H9 (cell line): ENCODE measurements at regions not wholly inside any gene's neighbourhood (a gene's known extent, or its start where the extent isn't known, plus 50 kb on each side); places are given as distances from the start of the nearest gene placed in this dataset.

Experiments used
- DNase-seq: peaks from one replicate; pipeline ENCODE4 v3.0.0-alpha.2; 2017
- H2AFZ ChIP-seq: one replicate; pipeline ENCODE4 v1.6.1; 2013; ENCODE audit warnings: mild to moderate bottlenecking, low read length, control low read depth, moderate library complexity
- H2AK5ac ChIP-seq: 2 replicates; pipeline ENCODE4 v1.6.1; 2013; ENCODE audit warnings: low read length, control low read depth, mixed read lengths; ENCODE audit not compliant: insufficient read length
- H2BK120ac ChIP-seq: one replicate; pipeline ENCODE4 v1.6.1; 2013; ENCODE audit warnings: low read depth, mild to moderate bottlenecking, low read length, control low read depth, inconsistent platforms; ENCODE audit not compliant: poor library complexity, severe bottlenecking
- H2BK12ac ChIP-seq: 2 replicates; pipeline ENCODE4 v1.6.1; 2013; ENCODE audit warnings: low read length, control low read depth, mixed read lengths, low read depth; ENCODE audit not compliant: insufficient read length
- H2BK15ac ChIP-seq: 2 replicates; pipeline ENCODE4 v1.6.1; 2013; ENCODE audit warnings: low read depth, low read length, control low read depth
- H2BK20ac ChIP-seq: one replicate; pipeline ENCODE4 v1.6.1; 2013; ENCODE audit warnings: low read depth, mild to moderate bottlenecking, low read length, control low read depth, inconsistent platforms; ENCODE audit not compliant: poor library complexity, severe bottlenecking
- H2BK5ac ChIP-seq: 2 replicates; pipeline ENCODE4 v1.6.1; 2013; ENCODE audit warnings: low read length, control low read depth, mixed read lengths; ENCODE audit not compliant: insufficient read length
- H3K14ac ChIP-seq: 2 replicates; pipeline ENCODE4 v1.6.1; 2013; ENCODE audit warnings: low read length, control low read depth; ENCODE audit not compliant: insufficient read depth
- H3K18ac ChIP-seq: 2 replicates; pipeline ENCODE4 v1.6.1; 2013; ENCODE audit warnings: low read depth, mild to moderate bottlenecking, mixed read lengths, low read length, control low read depth; ENCODE audit not compliant: insufficient read length
- H3K23ac ChIP-seq: 2 replicates; pipeline ENCODE4 v1.6.1; 2013; ENCODE audit warnings: low read length, control low read depth, mixed read lengths, low read depth; ENCODE audit not compliant: insufficient read length
- H3K23me2 ChIP-seq: 2 replicates; pipeline ENCODE4 v1.6.1; 2013; ENCODE audit warnings: low read depth, mild to moderate bottlenecking, mixed read lengths, low read length, control low read depth; ENCODE audit not compliant: insufficient read length, poor library complexity, severe bottlenecking
- H3K27ac ChIP-seq: 2 replicates; pipeline ENCODE4 v1.5.1; 2013; ENCODE audit warnings: low read length, control low read depth, mixed read lengths, low read depth; ENCODE audit not compliant: insufficient read length
- H3K27me3 ChIP-seq: 2 replicates; pipeline ENCODE4 v1.6.1; 2013; ENCODE audit warnings: low read length, control low read depth, inconsistent platforms; ENCODE audit not compliant: insufficient read depth
- H3K4ac ChIP-seq: 2 replicates; pipeline ENCODE4 v1.6.1; 2013; ENCODE audit warnings: low read depth, mild to moderate bottlenecking, control low read depth, inconsistent platforms, low read length, moderate library complexity
- H3K4me1 ChIP-seq: 2 replicates; pipeline ENCODE4 v1.6.1; 2013; ENCODE audit warnings: low read length, control low read depth, inconsistent platforms; ENCODE audit not compliant: insufficient read depth
- H3K4me2 ChIP-seq: 2 replicates; pipeline ENCODE4 v1.6.1; 2013; ENCODE audit warnings: low read length, control low read depth, mixed read lengths; ENCODE audit not compliant: insufficient read length, insufficient read depth
- H3K56ac ChIP-seq: 2 replicates; pipeline ENCODE4 v1.6.1; 2013; ENCODE audit warnings: low read depth, mild to moderate bottlenecking, mixed read lengths, low read length, control low read depth; ENCODE audit not compliant: insufficient read length
- H3K79me1 ChIP-seq: 2 replicates; pipeline ENCODE4 v1.6.1; 2013; ENCODE audit warnings: low read depth, mild to moderate bottlenecking, moderate library complexity, low read length, control low read depth, inconsistent platforms; ENCODE audit not compliant: insufficient read depth, poor library complexity, severe bottlenecking
- H3K79me2 ChIP-seq: 2 replicates; pipeline ENCODE4 v1.6.1; 2013; ENCODE audit warnings: low read length, control low read depth, inconsistent platforms; ENCODE audit not compliant: insufficient read depth
- H3K9ac ChIP-seq: 2 replicates; pipeline ENCODE4 v1.6.1; 2013; ENCODE audit warnings: low read length, control low read depth, mixed read lengths; ENCODE audit not compliant: insufficient read length; ENCODE audit errors: extremely low read depth
- H3K9me3 ChIP-seq: one replicate; pipeline ENCODE4 v1.6.1; 2013; ENCODE audit warnings: low read depth, low read length, inconsistent platforms; ENCODE audit not compliant: control insufficient read depth
- H3T11ph ChIP-seq: one replicate; pipeline ENCODE4 v1.6.1; 2013; ENCODE audit warnings: mild to moderate bottlenecking, low read length, control low read depth, inconsistent platforms
- H4K20me1 ChIP-seq: one replicate; pipeline ENCODE4 v1.6.1; 2013; ENCODE audit not compliant: control insufficient read depth, insufficient read length, insufficient read depth
- H4K5ac ChIP-seq: 2 replicates; pipeline ENCODE4 v1.6.1; 2013; ENCODE audit warnings: low read depth, mild to moderate bottlenecking, mixed read lengths, low read length, control low read depth; ENCODE audit not compliant: insufficient read length
- H4K8ac ChIP-seq: replicated peaks from 2 replicates; pipeline ENCODE4 v1.6.1; 2013; ENCODE audit warnings: low read length, control low read depth, mixed read lengths, low read depth; ENCODE audit not compliant: insufficient read length
- H4K91ac ChIP-seq: 2 replicates; pipeline ENCODE4 v1.6.1; 2013; ENCODE audit warnings: low read depth, mild to moderate bottlenecking, moderate library complexity, mixed read lengths, low read length, control low read depth; ENCODE audit not compliant: insufficient read length
- H3K27ac Mint-ChIP-seq, 3 experiments: 2 replicates in 2 of 3; 3 replicates in 1 of 3; pipeline ENCODE4 v1.8.0; 2020 to 2021; ENCODE audit warnings: mixed read lengths in 3 of 3, mild to moderate bottlenecking in 1 of 3, moderate library complexity in 1 of 3
- H3K27me3 Mint-ChIP-seq: 2 replicates; pipeline ENCODE4 v1.8.0; 2021; ENCODE audit warnings: low read depth, mild to moderate bottlenecking, moderate library complexity, mixed read lengths
- H3K36me3 Mint-ChIP-seq, 3 experiments: 2 replicates in 2 of 3; 3 replicates in 1 of 3; pipeline ENCODE4 v1.8.0; 2020 to 2021; ENCODE audit warnings: low read depth in 3 of 3, mixed read lengths in 3 of 3; ENCODE audit not compliant: insufficient read depth in 1 of 3
- H3K4me1 Mint-ChIP-seq, 2 experiments: 2 replicates each; pipeline ENCODE4 v1.8.0; 2020; ENCODE audit warnings: mixed read lengths in 2 of 2
- H3K4me3 Mint-ChIP-seq, 2 experiments: 2 replicates in 1 of 2; 3 replicates in 1 of 2; pipeline ENCODE4 v1.8.0; 2020 to 2021; ENCODE audit warnings: mild to moderate bottlenecking in 2 of 2, mixed read lengths in 2 of 2, moderate library complexity in 1 of 2
- H3K9me3 Mint-ChIP-seq, 2 experiments: 2 replicates in 1 of 2; 3 replicates in 1 of 2; pipeline ENCODE4 v1.8.0; 2020; ENCODE audit warnings: mild to moderate bottlenecking in 2 of 2, mixed read lengths in 2 of 2, moderate library complexity in 1 of 2
- CTCF ChIP-seq: fragments of 200-600 bp; sonication (generic); conservative IDR thresholded peaks from 3 replicates; pipeline ENCODE4 v1.8.0; 2021; ENCODE audit warnings: antibody characterized with exemption, mild to moderate bottlenecking
- WGBS: extraction: QIAGEN DNeasy Blood & Tissue Kit; methylation state at CpG from one replicate; pipeline ENCODE4 v1.1.7; 2013; ENCODE audit warnings: missing lambda C conversion rate, low lambda C conversion rate, mixed read lengths; ENCODE audit not compliant: insufficient read length; ENCODE audit errors: extremely low coverage; 5-methylcytosine and 5-hydroxymethylcytosine counted together

- Mint-ChIP-seq H3K4me3 (no peak overlapping the region), H3K9me3 (peaks cover 8 to 9% of the 10 kb centered on the region in 2 experiments; a peak in 3 of 5 replicates), H3K27ac (no peak overlapping the region), H3K36me3 (peaks cover 0 to 8% (median 0%) of the 10 kb centered on the region in 3 experiments; a peak in 4 of 7 replicates), H3K4me1 (no peaks in the 10 kb centered on the region), H3K27me3 (no peaks in the 10 kb centered on the region)
- Histone ChIP-seq H3K23ac (no peak overlapping the region), H3K4me2 (no peak overlapping the region), H2AFZ (no peak overlapping the region), H3K79me2 (no peaks in the 10 kb centered on the region), H2BK120ac (no peak overlapping the region), H2BK12ac (no peak overlapping the region), H3K9ac (no peak overlapping the region), H4K5ac (no peak overlapping the region), H3K4ac (no peak overlapping the region), H3K18ac (no peak overlapping the region), H2BK5ac (no peak overlapping the region), H2BK20ac (no peak overlapping the region), H3K27ac (no peak overlapping the region), H3K79me1 (no peaks in the 10 kb centered on the region), H3K4me1 (no peaks in the 10 kb centered on the region), H4K91ac (no peak overlapping the region), H3K56ac (no peak overlapping the region), H3K27me3 (no peaks in the 10 kb centered on the region), H3K14ac (no peak overlapping the region), H3K9me3 (peaks cover 5% of the 10 kb centered on the region), H3K23me2 (no peaks in the 10 kb centered on the region), H3T11ph (no peak overlapping the region), H2AK5ac (no peak overlapping the region), H2BK15ac (no peak overlapping the region), H4K8ac (no peak overlapping the region), H4K20me1 (no peaks in the 10 kb centered on the region)
- TF ChIP-seq CTCF = no peak
- DNase-seq = no peak
- WGBS = no CpG with 5 or more reads among the region's 2 CpGs
Observed at GRCh38 chr4:29540439-29541102, 1179.6 kb upstream of the PCDH7 start.
